Midbrain (tissue), 1 donor: ENCODE measurements at regions not wholly inside any gene's neighbourhood (a gene's known extent, or its start where the extent isn't known, plus 50 kb on each side); places are given as distances from the start of the nearest gene placed in this dataset.
"Not testable (repeated sequence)": the region's sequence is repeated elsewhere in the genome, so short reads cannot be mapped to it uniquely, and the experiment has no call there.

Experiments used
- DNase-seq: peaks from one replicate; lab custom pipeline; 2025; lab: John Stamatoyannopoulos, UW

GRCh38 chr7:6938284-6938683 lies 112.2 kb upstream of the CCZ1B start:
- DNase-seq: not testable (repeated sequence)

- not testable (repeated sequence) for DNase-seq
Observed at GRCh38 chr7:6939126-6939525, 113.1 kb upstream of the CCZ1B start.

- DNase-seq: not testable (repeated sequence)
Observed at GRCh38 chr7:6939896-6940295, 113.8 kb upstream of the CCZ1B start.

- not testable (repeated sequence) for DNase-seq
Observed at GRCh38 chr7:6946873-6947272, 120.8 kb upstream of the CCZ1B start.

GRCh38 chr7:6950231-6950630 lies 124.2 kb upstream of the CCZ1B start:
- not testable (repeated sequence) for DNase-seq

- DNase-seq: not testable (repeated sequence)
Observed at GRCh38 chr7:6951553-6951952, 125.5 kb upstream of the CCZ1B start.

GRCh38 chr7:6953138-6953797 lies 127.2 kb upstream of the CCZ1B start:
- not testable (repeated sequence) for DNase-seq

GRCh38 chr7:6953798-6954181 lies 127.7 kb upstream of the CCZ1B start:
- DNase-seq: not testable (repeated sequence)

GRCh38 chr7:6955385-6955784 lies 129.3 kb upstream of the CCZ1B start:
- not testable (repeated sequence) for DNase-seq

- DNase-seq: not testable (repeated sequence)
Observed at GRCh38 chr7:6955990-6956566, 130.0 kb upstream of the CCZ1B start.

- DNase-seq: not testable (repeated sequence)
Observed at GRCh38 chr7:6958371-6958770, 132.3 kb upstream of the CCZ1B start.

- DNase-seq: not testable (repeated sequence)
Observed at GRCh38 chr7:6959942-6960341, 133.9 kb upstream of the CCZ1B start.

- not testable (repeated sequence) for DNase-seq
Observed at GRCh38 chr7:6962871-6963270, 136.8 kb upstream of the CCZ1B start.

- not testable (repeated sequence) for DNase-seq
Observed at GRCh38 chr7:6965051-6965450, 139.0 kb upstream of the CCZ1B start.

- DNase-seq: not testable (repeated sequence)
Observed at GRCh38 chr7:6970180-6970579, 144.1 kb upstream of the CCZ1B start.

GRCh38 chr7:6974876-6975275 lies 148.8 kb upstream of the CCZ1B start:
- not testable (repeated sequence) for DNase-seq

- not testable (repeated sequence) for DNase-seq
Observed at GRCh38 chr7:6975346-6975745, 149.3 kb upstream of the CCZ1B start.

- not testable (repeated sequence) for DNase-seq
Observed at GRCh38 chr7:6977368-6977767, 151.3 kb upstream of the CCZ1B start.

- DNase-seq: not testable (repeated sequence)
Observed at GRCh38 chr7:6978326-6978725, 152.3 kb upstream of the CCZ1B start.

GRCh38 chr7:6979456-6979855 lies 153.4 kb upstream of the CCZ1B start:
- not testable (repeated sequence) for DNase-seq

- not testable (repeated sequence) for DNase-seq
Observed at GRCh38 chr7:6982375-6982774, 156.3 kb upstream of the CCZ1B start.

- not testable (repeated sequence) for DNase-seq
Observed at GRCh38 chr7:6986892-6987291, 160.8 kb upstream of the CCZ1B start.

- DNase-seq: not testable (repeated sequence)
Observed at GRCh38 chr7:6988608-6989007, 162.5 kb upstream of the CCZ1B start.

GRCh38 chr7:6989968-6990367 lies 163.9 kb upstream of the CCZ1B start:
- DNase-seq: not testable (repeated sequence)
